Upper lobe of left lung (tissue), 6 donors: ENCODE measurements at regions not wholly inside any gene's neighbourhood (a gene's known extent, or its start where the extent isn't known, plus 50 kb on each side); places are given as distances from the start of the nearest gene placed in this dataset.

Experiments
- ATAC-seq, 2 donors: fragments of 200-7000 bp; cut with Tn5 transposase; one replicate each; pipeline ENCODE4 v1.9.1; 2022; ENCODE audit warnings: mild to moderate bottlenecking in 2 of 2, moderate library complexity in 2 of 2; ENCODE audit not compliant: low FRiP score in 2 of 2
- DNase-seq, 2 donors: peaks; one replicate each; pipeline ENCODE4 v3.0.0-alpha.2; 2019 to 2020
- H3K27ac ChIP-seq, 4 donors: fragments of 200-600 bp; sonication (generic); one replicate each; pipeline ENCODE4 v1.5.1; 2016 to 2019
- H3K27me3 ChIP-seq, 4 donors: fragments of 200-600 bp; sonication (generic); one replicate each; pipeline ENCODE4 v1.5.1; 2017 to 2019
- H3K36me3 ChIP-seq, 4 donors: fragments of 200-600 bp; sonication (generic); one replicate each; pipeline ENCODE4 v1.5.1; 2016 to 2019
- H3K4me1 ChIP-seq, 4 donors: fragments of 200-600 bp; sonication (generic); one replicate each; pipeline ENCODE4 v1.5.1; 2018 to 2019
- H3K4me3 ChIP-seq, 4 donors: fragments of 200-600 bp; sonication (generic); one replicate each; pipeline ENCODE4 v1.5.1; 2017 to 2019; ENCODE audit warnings: mild to moderate bottlenecking in 2 of 4, moderate library complexity in 1 of 4
- H3K9me3 ChIP-seq, 4 donors: fragments of 200-600 bp; sonication (generic); one replicate each; pipeline ENCODE4 v1.5.1; 2018 to 2019
- CTCF ChIP-seq, 6 experiments: fragments of 450-650 bp in 4 of 6; fragments of 200-600 bp in 2 of 6; sonication (generic) in 2 of 6; IDR thresholded peaks; one replicate each; pipeline ENCODE4 v1.5.1; 2016 to 2019; ENCODE audit warnings: antibody characterized with exemption in 6 of 6
- EP300 ChIP-seq, 4 donors: sonication (generic); formaldehyde crosslinking; IDR thresholded peaks; one replicate each; pipeline ENCODE4 v1.5.1; 2017; ENCODE audit warnings: antibody characterized with exemption in 4 of 4, control low read depth in 2 of 4
- POLR2A ChIP-seq, 4 donors: fragments of 450-650 bp; IDR thresholded peaks; one replicate each; pipeline ENCODE4 v1.5.1; 2016 to 2017; ENCODE audit warnings: antibody characterized with exemption in 4 of 4, mild to moderate bottlenecking in 2 of 4
- POLR2AphosphoS5 ChIP-seq, 2 donors: sonication (generic); formaldehyde crosslinking; IDR thresholded peaks; one replicate each; pipeline ENCODE4 v1.5.1; 2017; ENCODE audit warnings: antibody characterized with exemption in 2 of 2
- WGBS, 2 donors: methylation state at CpG; one replicate each; pipeline ENCODE4 v1.1.5; 2017 to 2018; 5-methylcytosine and 5-hydroxymethylcytosine counted together
- donor health status: DM: no; HTN: no; CAD: no; lungs with moderate emphysema.
- donor health status: DM: no; HTN: yes; CAD: no; lungs with severe emphysema.

- 91% methylated on average over 8 of the region's 8 CpGs for WGBS, 2 donors
- Histone ChIP-seq H3K27ac (no peak overlapping the region), H3K9me3 (no peaks in the 10 kb centered on the region), H3K4me1 (no peaks in the 10 kb centered on the region), H3K36me3 (no peaks in the 10 kb centered on the region), H3K27me3 (no peaks in the 10 kb centered on the region), H3K4me3 (no peak overlapping the region)
- DNase-seq (no peak), ATAC-seq (peak in 1 of 2 donors; percentile 42)
- no peak for TF ChIP-seq POLR2AphosphoS5 (IDR thresholded peaks at IDR 0.05)
- no peak for TF ChIP-seq POLR2A (IDR thresholded peaks at IDR 0.05)
- TF ChIP-seq EP300 (IDR thresholded peaks at IDR 0.05), result no peak
- TF ChIP-seq CTCF (IDR thresholded peaks at IDR 0.05), result no peak
Observed at GRCh38 chr22:47656806-47657205, 894.4 kb downstream of the TBC1D22A start.

- Histone ChIP-seq H3K27ac (no peak overlapping the region), H3K27me3 (no peaks in the 10 kb centered on the region), H3K9me3 (no peaks in the 10 kb centered on the region), H3K4me3 (no peak overlapping the region), H3K4me1 (no peaks in the 10 kb centered on the region), H3K36me3 (no peaks in the 10 kb centered on the region)
- ATAC-seq (no peak), DNase-seq (no peak)
- no peak for TF ChIP-seq EP300 (IDR thresholded peaks at IDR 0.05)
- no peak for TF ChIP-seq POLR2A (IDR thresholded peaks at IDR 0.05)
- no peak for TF ChIP-seq POLR2AphosphoS5 (IDR thresholded peaks at IDR 0.05)
- TF ChIP-seq CTCF (IDR thresholded peaks at IDR 0.05), result no peak
- WGBS, 2 donors, result 64 to 65% methylated on average over 3 of the region's 3 CpGs
Observed at GRCh38 chr22:47655930-47656329, 893.5 kb downstream of the TBC1D22A start.

- Histone ChIP-seq H3K27me3 (no peaks in the 10 kb centered on the region), H3K4me3 (no peak overlapping the region), H3K36me3 (no peaks in the 10 kb centered on the region), H3K27ac (no peak overlapping the region), H3K9me3 (no peaks in the 10 kb centered on the region), H3K4me1 (no peaks in the 10 kb centered on the region)
- WGBS, 2 donors, result 78 to 88% methylated on average over 5 of the region's 5 CpGs
- TF ChIP-seq EP300 (IDR thresholded peaks at IDR 0.05), result no peak
- no peak for TF ChIP-seq POLR2AphosphoS5 (IDR thresholded peaks at IDR 0.05)
- TF ChIP-seq CTCF (IDR thresholded peaks at IDR 0.05), result no peak
- TF ChIP-seq POLR2A (IDR thresholded peaks at IDR 0.05), result no peak
- DNase-seq (no peak), ATAC-seq (no peak)
Observed at GRCh38 chr22:47654922-47655491, 892.6 kb downstream of the TBC1D22A start.

- TF ChIP-seq POLR2AphosphoS5 (IDR thresholded peaks at IDR 0.05), result no peak
- no peak for TF ChIP-seq POLR2A (IDR thresholded peaks at IDR 0.05)
- TF ChIP-seq CTCF (IDR thresholded peaks at IDR 0.05), result no peak
- no peak for TF ChIP-seq EP300 (IDR thresholded peaks at IDR 0.05)
- H3K36me3 ChIP-seq, result no peaks in the 10 kb centered on the region
- H3K27me3 ChIP-seq, result no peaks in the 10 kb centered on the region
- H3K4me1 ChIP-seq, result no peaks in the 10 kb centered on the region
- no peak overlapping the region for H3K27ac ChIP-seq
- 82% methylated on average over 3 of the region's 3 CpGs for WGBS, 2 donors
- ATAC-seq, result no peak
- no peak overlapping the region for H3K4me3 ChIP-seq
- DNase-seq, result no peak
- no peaks in the 10 kb centered on the region for H3K9me3 ChIP-seq
Observed at GRCh38 chr22:47653921-47654320, 891.5 kb downstream of the TBC1D22A start.
